Ishikawa (cell line): ENCODE measurements at regions not wholly inside any gene's neighbourhood (a gene's known extent, or its start where the extent isn't known, plus 50 kb on each side); places are given as distances from the start of the nearest gene placed in this dataset.

ENCODE experiments used
- CEBPB ChIP-seq: IDR thresholded peaks from 2 replicates; pipeline ENCODE4 v1.6.1; 2012
- CREB1 ChIP-seq: IDR thresholded peaks from 2 replicates; pipeline ENCODE4 v1.6.1; 2012; ENCODE audit warnings: low read depth
- EGR1 ChIP-seq: IDR thresholded peaks from 2 replicates; pipeline ENCODE4 v1.6.1; 2012
- EP300 ChIP-seq: IDR thresholded peaks from 2 replicates; pipeline ENCODE4 v1.6.1; 2012; ENCODE audit warnings: borderline replicate concordance
- FOXM1 ChIP-seq: IDR thresholded peaks from 2 replicates; pipeline ENCODE4 v1.6.1; 2012; ENCODE audit warnings: low read depth, borderline replicate concordance
- NFIC ChIP-seq: IDR thresholded peaks from 2 replicates; pipeline ENCODE4 v1.6.1; 2012
- RAD21 ChIP-seq: IDR thresholded peaks from 2 replicates; pipeline ENCODE4 v1.6.1; 2012; ENCODE audit warnings: low read depth
- TAF1 ChIP-seq: IDR thresholded peaks from 2 replicates; pipeline ENCODE4 v1.6.1; 2012; ENCODE audit warnings: low read depth, mild to moderate bottlenecking
- TCF12 ChIP-seq: IDR thresholded peaks from 2 replicates; pipeline ENCODE4 v1.6.1; 2012; ENCODE audit warnings: low read depth
- TEAD4 ChIP-seq: IDR thresholded peaks from 2 replicates; pipeline ENCODE4 v1.6.1; 2012
- YY1 ChIP-seq: IDR thresholded peaks from 2 replicates; pipeline ENCODE4 v1.6.1; 2012; ENCODE audit warnings: low read depth
- ZBTB7A ChIP-seq: IDR thresholded peaks from 2 replicates; pipeline ENCODE4 v1.6.1; 2012; ENCODE audit warnings: low read depth
- TF ChIP-seq, protein P1 (sequence below): IDR thresholded peaks from 2 replicates; pipeline ENCODE4 v1.6.1; 2012
- TF ChIP-seq, protein P2 (sequence below): IDR thresholded peaks from 2 replicates; pipeline ENCODE4 v1.6.1; 2012; ENCODE audit warnings: low read depth, mild to moderate bottlenecking
- TF ChIP-seq, protein P3 (sequence below): IDR thresholded peaks from 2 replicates; pipeline ENCODE4 v1.6.1; 2012

DNA sequence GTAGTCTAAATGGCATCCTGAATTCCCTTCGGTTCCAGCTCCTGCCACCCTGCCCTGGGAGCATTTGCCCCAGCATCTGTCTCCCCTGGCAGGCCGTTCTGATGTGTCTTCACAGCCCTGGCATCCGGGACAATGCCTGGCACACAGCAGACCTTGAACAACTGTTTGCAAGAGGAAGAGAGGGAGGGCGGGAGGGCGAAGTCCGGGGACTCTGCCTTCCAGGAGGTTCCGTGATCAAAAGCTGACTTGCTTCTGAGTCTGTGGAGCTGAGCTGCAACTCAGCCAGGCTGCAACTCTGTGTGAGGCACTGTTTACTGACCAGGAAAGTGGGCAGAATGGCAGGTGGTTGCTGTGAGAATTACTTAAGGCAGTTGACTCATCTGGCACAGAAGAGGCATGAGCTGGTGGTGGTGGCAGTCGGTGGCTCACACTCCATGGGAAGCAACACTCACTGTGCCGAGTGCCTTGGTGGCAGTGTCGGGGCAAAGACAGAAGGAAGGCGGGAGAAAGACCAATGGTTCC lies 61.1 kb upstream of the DLK1 start:
- no peak for TF ChIP-seq TCF12
- TF ChIP-seq EP300, result no peak
- no peak for TF ChIP-seq EGR1
- no peak for TF ChIP-seq YY1
- no peak for TF ChIP-seq CEBPB
- no peak for TF ChIP-seq ZBTB7A
- TF ChIP-seq, protein P1, sequence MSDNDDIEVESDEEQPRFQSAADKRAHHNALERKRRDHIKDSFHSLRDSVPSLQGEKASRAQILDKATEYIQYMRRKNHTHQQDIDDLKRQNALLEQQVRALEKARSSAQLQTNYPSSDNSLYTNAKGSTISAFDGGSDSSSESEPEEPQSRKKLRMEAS, result no peak
- TF ChIP-seq TEAD4, result no peak
- TF ChIP-seq CREB1, result no peak
- TF ChIP-seq FOXM1, result no peak
- TF ChIP-seq RAD21, result no peak

DNA sequence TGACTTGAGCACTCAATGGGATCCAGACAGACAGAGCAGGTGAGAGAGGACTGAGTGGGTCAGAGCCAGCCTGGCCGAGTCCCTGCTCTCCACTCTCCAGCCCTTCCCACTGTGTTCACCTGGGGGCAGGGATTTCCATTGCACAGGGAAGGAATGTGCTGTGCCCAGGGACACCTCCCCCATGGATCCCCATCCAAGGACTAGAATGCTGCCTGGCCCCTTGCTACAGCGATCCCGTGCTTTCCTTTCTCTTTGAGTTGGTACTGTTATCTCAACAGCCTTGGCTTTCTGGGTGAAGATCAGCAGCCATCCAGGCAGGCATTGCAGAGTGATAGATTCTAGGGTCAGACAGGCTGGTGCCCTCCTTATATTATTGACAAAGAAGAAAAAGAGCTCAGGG lies 60.3 kb upstream of the DLK1 start:
- TF ChIP-seq YY1 (no peak), FOXM1 (no peak), CREB1 (no peak), CEBPB (no peak), ZBTB7A (no peak), EGR1 (no peak), RAD21 (no peak), NFIC (no peak), EP300 (no peak), TCF12 (no peak), TEAD4 (no peak), TAF1 (no peak)
- TF ChIP-seq, protein P2, sequence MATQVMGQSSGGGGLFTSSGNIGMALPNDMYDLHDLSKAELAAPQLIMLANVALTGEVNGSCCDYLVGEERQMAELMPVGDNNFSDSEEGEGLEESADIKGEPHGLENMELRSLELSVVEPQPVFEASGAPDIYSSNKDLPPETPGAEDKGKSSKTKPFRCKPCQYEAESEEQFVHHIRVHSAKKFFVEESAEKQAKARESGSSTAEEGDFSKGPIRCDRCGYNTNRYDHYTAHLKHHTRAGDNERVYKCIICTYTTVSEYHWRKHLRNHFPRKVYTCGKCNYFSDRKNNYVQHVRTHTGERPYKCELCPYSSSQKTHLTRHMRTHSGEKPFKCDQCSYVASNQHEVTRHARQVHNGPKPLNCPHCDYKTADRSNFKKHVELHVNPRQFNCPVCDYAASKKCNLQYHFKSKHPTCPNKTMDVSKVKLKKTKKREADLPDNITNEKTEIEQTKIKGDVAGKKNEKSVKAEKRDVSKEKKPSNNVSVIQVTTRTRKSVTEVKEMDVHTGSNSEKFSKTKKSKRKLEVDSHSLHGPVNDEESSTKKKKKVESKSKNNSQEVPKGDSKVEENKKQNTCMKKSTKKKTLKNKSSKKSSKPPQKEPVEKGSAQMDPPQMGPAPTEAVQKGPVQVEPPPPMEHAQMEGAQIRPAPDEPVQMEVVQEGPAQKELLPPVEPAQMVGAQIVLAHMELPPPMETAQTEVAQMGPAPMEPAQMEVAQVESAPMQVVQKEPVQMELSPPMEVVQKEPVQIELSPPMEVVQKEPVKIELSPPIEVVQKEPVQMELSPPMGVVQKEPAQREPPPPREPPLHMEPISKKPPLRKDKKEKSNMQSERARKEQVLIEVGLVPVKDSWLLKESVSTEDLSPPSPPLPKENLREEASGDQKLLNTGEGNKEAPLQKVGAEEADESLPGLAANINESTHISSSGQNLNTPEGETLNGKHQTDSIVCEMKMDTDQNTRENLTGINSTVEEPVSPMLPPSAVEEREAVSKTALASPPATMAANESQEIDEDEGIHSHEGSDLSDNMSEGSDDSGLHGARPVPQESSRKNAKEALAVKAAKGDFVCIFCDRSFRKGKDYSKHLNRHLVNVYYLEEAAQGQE, result no peak
- TF ChIP-seq, protein P1, result no peak
- TF ChIP-seq, protein P3, sequence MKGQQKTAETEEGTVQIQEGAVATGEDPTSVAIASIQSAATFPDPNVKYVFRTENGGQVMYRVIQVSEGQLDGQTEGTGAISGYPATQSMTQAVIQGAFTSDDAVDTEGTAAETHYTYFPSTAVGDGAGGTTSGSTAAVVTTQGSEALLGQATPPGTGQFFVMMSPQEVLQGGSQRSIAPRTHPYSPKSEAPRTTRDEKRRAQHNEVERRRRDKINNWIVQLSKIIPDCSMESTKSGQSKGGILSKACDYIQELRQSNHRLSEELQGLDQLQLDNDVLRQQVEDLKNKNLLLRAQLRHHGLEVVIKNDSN, result no peak

DNA sequence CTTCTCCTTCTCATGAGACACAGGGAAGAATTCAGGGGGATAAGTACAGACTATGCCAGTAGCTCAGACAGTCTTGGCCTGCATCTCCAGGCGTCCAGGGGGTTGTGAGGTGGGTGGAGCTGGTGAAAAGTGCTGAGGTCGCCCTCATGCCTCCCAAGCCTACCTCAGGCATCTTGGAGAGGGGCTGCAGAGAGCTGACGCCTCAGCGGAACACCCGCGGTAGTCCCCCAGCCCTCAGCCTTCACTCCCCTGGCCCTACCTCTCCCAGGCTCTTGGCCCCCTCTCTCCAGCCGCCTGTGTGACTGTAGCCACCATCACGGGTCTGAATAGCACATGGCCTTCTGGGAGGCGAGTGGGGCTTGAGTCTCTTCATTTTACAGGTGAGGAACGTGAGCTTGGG lies 59.8 kb upstream of the DLK1 start:
- TF ChIP-seq RAD21 (no peak), TEAD4 (no peak), ZBTB7A (no peak), TAF1 (no peak), TCF12 (no peak), FOXM1 (no peak)

DNA sequence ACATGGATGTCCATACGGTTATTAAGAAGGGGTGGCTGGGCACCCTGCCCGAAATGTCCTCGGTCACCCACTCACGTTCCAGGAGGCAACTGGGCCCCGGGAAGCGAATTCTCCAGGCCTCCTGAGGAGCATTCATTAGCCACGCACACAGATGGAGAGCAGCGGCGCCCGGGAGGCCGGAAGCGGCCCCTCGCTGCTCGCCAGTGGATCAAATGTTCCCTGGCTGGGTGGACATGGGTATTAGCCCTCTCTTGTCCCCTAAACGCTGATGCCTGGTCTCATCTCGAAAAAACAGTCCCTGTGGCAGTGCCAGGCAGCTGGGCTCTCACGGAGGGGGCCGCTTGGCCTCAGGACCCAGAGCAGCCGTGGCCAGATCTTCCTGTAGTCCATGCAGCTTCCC lies 59.0 kb upstream of the DLK1 start:
- no peak for TF ChIP-seq TCF12
- TF ChIP-seq, protein P3, result no peak
- TF ChIP-seq EGR1, result no peak

DNA sequence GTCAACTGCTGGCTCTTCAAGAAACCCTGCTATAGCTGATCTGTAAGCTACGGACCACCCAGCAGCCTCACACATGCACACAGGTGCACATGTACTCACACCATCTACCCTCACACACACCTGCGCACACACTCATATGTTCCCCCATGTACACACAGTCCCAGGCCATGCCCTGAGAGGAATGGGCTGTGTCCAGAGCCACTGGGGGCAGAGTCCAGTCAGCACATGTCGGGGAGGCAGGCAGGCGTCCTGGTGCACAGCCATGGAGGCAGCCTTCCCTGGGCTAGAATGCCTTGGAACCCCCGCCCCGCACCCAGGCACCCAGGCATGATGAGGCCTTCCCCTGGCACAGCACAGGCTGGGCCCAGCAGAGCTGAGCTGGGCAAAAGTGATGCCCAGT lies 58.3 kb upstream of the DLK1 start:
- TF ChIP-seq EP300, result no peak
- TF ChIP-seq RAD21, result no peak
- no peak for TF ChIP-seq TEAD4
- no peak for TF ChIP-seq TCF12
- TF ChIP-seq, protein P1, result no peak
- no peak for TF ChIP-seq TAF1
- no peak for TF ChIP-seq YY1
- TF ChIP-seq NFIC, result no peak
- no peak for TF ChIP-seq CEBPB
- TF ChIP-seq, protein P2, result no peak
- TF ChIP-seq CREB1, result no peak
- no peak for TF ChIP-seq ZBTB7A
- TF ChIP-seq EGR1, result no peak
- no peak for TF ChIP-seq FOXM1
- TF ChIP-seq, protein P3, result no peak
